Natural killer cell (primary cell): ENCODE measurements at regions not wholly inside any gene's neighbourhood (a gene's known extent, or its start where the extent isn't known, plus 50 kb on each side); places are given as distances from the start of the nearest gene placed in this dataset.

Experiments
- ATAC-seq, 3 donors: fragments of 150-1000 bp in 2 of 3; fragments of 200-7000 bp in 1 of 3; cut with Tn5 transposase; 1 replicate in 1 of 3; 2 replicates in 2 of 3; pipeline ENCODE4 v1.10.0; 2021; ENCODE audit warnings: mild to moderate bottlenecking in 2 of 3, moderate library complexity in 2 of 3
- DNase-seq, 2 donors: peaks; one replicate each; pipeline versions ENCODE4 v3.0.0 to v3.0.0-alpha.2; 2013 to 2021; ENCODE audit warnings: mixed read lengths in 1 of 2
- H3K27ac ChIP-seq: one replicate; pipeline ENCODE4 v1.5.1; 2013; ENCODE audit warnings: mild to moderate bottlenecking, low read length
- H3K27me3 ChIP-seq: one replicate; pipeline ENCODE4 v1.6.1; 2013; ENCODE audit warnings: low read length; ENCODE audit not compliant: control insufficient read depth, insufficient read depth
- H3K36me3 ChIP-seq: one replicate; pipeline ENCODE4 v1.6.1; 2013; ENCODE audit warnings: low read length; ENCODE audit not compliant: control insufficient read depth, insufficient read depth
- H3K4me1 ChIP-seq: one replicate; pipeline ENCODE4 v1.6.1; 2013; ENCODE audit warnings: low read length; ENCODE audit not compliant: control insufficient read depth, insufficient read depth
- H3K4me3 ChIP-seq: one replicate; pipeline ENCODE4 v1.5.1; 2013; ENCODE audit warnings: low read length
- H3K9me3 ChIP-seq: one replicate; pipeline ENCODE4 v1.6.1; 2013; ENCODE audit warnings: low read length; ENCODE audit not compliant: control insufficient read depth, insufficient read depth
- H3K27ac Mint-ChIP-seq, 2 donors: one replicate each; pipeline ENCODE4 v1.8.0; 2022; ENCODE audit warnings: mild to moderate bottlenecking in 2 of 2, mixed read lengths in 2 of 2, moderate library complexity in 1 of 2
- H3K27me3 Mint-ChIP-seq, 2 donors: one replicate each; pipeline ENCODE4 v1.8.0; 2022; ENCODE audit warnings: low read depth in 2 of 2, mixed read lengths in 2 of 2
- H3K36me3 Mint-ChIP-seq: one replicate; pipeline ENCODE4 v1.8.0; 2022; ENCODE audit warnings: mixed read lengths
- H3K4me1 Mint-ChIP-seq, 2 donors: one replicate each; pipeline ENCODE4 v1.8.0; 2022; ENCODE audit warnings: mixed read lengths in 2 of 2
- H3K4me3 Mint-ChIP-seq: one replicate; pipeline ENCODE4 v1.8.0; 2022; ENCODE audit warnings: mild to moderate bottlenecking, moderate library complexity, mixed read lengths
- H3K9me3 Mint-ChIP-seq, 2 donors: one replicate each; pipeline ENCODE4 v1.8.0; 2022; ENCODE audit warnings: mixed read lengths in 2 of 2
- CTCF ChIP-seq: fragments of 200-600 bp; IDR thresholded peaks from one replicate; pipeline ENCODE4 v1.8.0; 2022; ENCODE audit warnings: antibody characterized with exemption
- WGBS: methylation state at CpG from one replicate; pipeline ENCODE4 v1.1.7; 2013; ENCODE audit warnings: missing lambda C conversion rate; ENCODE audit not compliant: insufficient coverage; 5-methylcytosine and 5-hydroxymethylcytosine counted together
- intact Hi-C: fragments of 100-400 bp; cut with micrococcal nuclease; formaldehyde crosslinking; loops from one replicate; pipeline ENCODE4 v1.14.2; 2022

- no peaks in the 10 kb centered on the region for H3K27me3 Mint-ChIP-seq
- H3K27me3 ChIP-seq = no peaks in the 10 kb centered on the region
- no peaks in the 10 kb centered on the region for H3K36me3 ChIP-seq
- H3K9me3 ChIP-seq = no peaks in the 10 kb centered on the region
- H3K27ac ChIP-seq = no peak overlapping the region
- H3K4me1 Mint-ChIP-seq = no peaks in the 10 kb centered on the region
- DNase-seq = no peak
- ATAC-seq = no peak
- no peaks in the 10 kb centered on the region for H3K36me3 Mint-ChIP-seq
- no peak for TF ChIP-seq CTCF
- H3K4me1 ChIP-seq = no peaks in the 10 kb centered on the region
- no peak overlapping the region for H3K27ac Mint-ChIP-seq
- H3K4me3 ChIP-seq = no peak overlapping the region
- no peak overlapping the region for H3K4me3 Mint-ChIP-seq
- WGBS = 88% methylated on average over 2 of the region's 3 CpGs
- intact Hi-C loops = no loop called here
- H3K9me3 Mint-ChIP-seq = peaks cover 6 to 9% of the 10 kb centered on the region in 2 donors
Observed at GRCh38 chr15:45993072-45993471, 358.2 kb downstream of the SQOR start.

GRCh38 chr15:45993508-45993907 is 358.7 kb downstream of the SQOR start:
- Histone ChIP-seq H3K4me1 (no peaks in the 10 kb centered on the region), H3K36me3 (no peaks in the 10 kb centered on the region), H3K27me3 (no peaks in the 10 kb centered on the region), H3K27ac (no peak overlapping the region), H3K9me3 (no peaks in the 10 kb centered on the region), H3K4me3 (no peak overlapping the region)
- ATAC-seq (no peak), DNase-seq (no peak)
- no peak for TF ChIP-seq CTCF
- H3K4me1 Mint-ChIP-seq = no peaks in the 10 kb centered on the region
- intact Hi-C loops = no loop called here
- H3K9me3 Mint-ChIP-seq = peaks cover 6 to 9% of the 10 kb centered on the region in 2 donors
- no peak overlapping the region for H3K4me3 Mint-ChIP-seq
- H3K36me3 Mint-ChIP-seq = no peaks in the 10 kb centered on the region
- H3K27me3 Mint-ChIP-seq = no peaks in the 10 kb centered on the region
- no peak overlapping the region for H3K27ac Mint-ChIP-seq

GRCh38 chr15:45995800-45996199 is 361.0 kb downstream of the SQOR start:
- Histone ChIP-seq H3K9me3 (no peaks in the 10 kb centered on the region), H3K4me1 (no peaks in the 10 kb centered on the region), H3K27me3 (no peaks in the 10 kb centered on the region), H3K36me3 (no peaks in the 10 kb centered on the region), H3K4me3 (no peak overlapping the region), H3K27ac (no peak overlapping the region)
- H3K27ac Mint-ChIP-seq = no peak overlapping the region
- ATAC-seq (no peak), DNase-seq (no peak)
- H3K27me3 Mint-ChIP-seq = no peaks in the 10 kb centered on the region
- intact Hi-C loops = no loop called here
- no peaks in the 10 kb centered on the region for H3K4me1 Mint-ChIP-seq
- no peaks in the 10 kb centered on the region for H3K36me3 Mint-ChIP-seq
- TF ChIP-seq CTCF = no peak
- H3K4me3 Mint-ChIP-seq = no peak overlapping the region
- peaks cover 6 to 11% of the 10 kb centered on the region in 2 donors for H3K9me3 Mint-ChIP-seq
- WGBS = 89% methylated on average over 4 of the region's 4 CpGs

- H3K4me3 ChIP-seq = no peak overlapping the region
- Mint-ChIP-seq H3K27me3 (no peaks in the 10 kb centered on the region), H3K36me3 (peaks cover 12% of the 10 kb centered on the region), H3K9me3 (peaks cover 22 to 29% of the 10 kb centered on the region in 2 donors), H3K4me3 (no peak overlapping the region), H3K27ac (no peak overlapping the region), H3K4me1 (no peaks in the 10 kb centered on the region)
- ATAC-seq = peak in 1 of 3 donors; percentile 37
- H3K27ac ChIP-seq = no peak overlapping the region
- no peaks in the 10 kb centered on the region for H3K4me1 ChIP-seq
- 95% methylated on average over 3 of the region's 3 CpGs for WGBS
- no peak for DNase-seq
- no peaks in the 10 kb centered on the region for H3K36me3 ChIP-seq
- TF ChIP-seq CTCF = no peak
- intact Hi-C loops = no loop called here
- H3K27me3 ChIP-seq = no peaks in the 10 kb centered on the region
- peaks cover 18% of the 10 kb centered on the region for H3K9me3 ChIP-seq
Observed at GRCh38 chr15:46014532-46014931, 379.7 kb downstream of the SQOR start.
